Spleen (tissue), 4 donors: ENCODE measurements at regions not wholly inside any gene's neighbourhood (a gene's known extent, or its start where the extent isn't known, plus 50 kb on each side); places are given as distances from the start of the nearest gene placed in this dataset.

Experiments used
- small RNA-seq, 4 donors: library from RNA; depleted of rRNA; stranded (forward); fragments of <200 nt; gene quantifications; one replicate each; pipeline ENCODE3, GENCODE V24; 2016

Small RNA genes in the stretch of these regions (small RNA-seq; reads per million reads assigned to genes)
- 0 reads per million in 4 donors for gene RF00019
